HCT116 (cell line): ENCODE measurements at regions not wholly inside any gene's neighbourhood (a gene's known extent, or its start where the extent isn't known, plus 50 kb on each side); places are given as distances from the start of the nearest gene placed in this dataset.

Experiments used
- CBX3 ChIP-seq: IDR thresholded peaks from 2 replicates; pipeline ENCODE4 v1.6.1; 2012; ENCODE audit warnings: low read depth
- CEBPB ChIP-seq: IDR thresholded peaks from 2 replicates; pipeline ENCODE4 v1.6.1; 2012; ENCODE audit warnings: low read depth
- POLR2A ChIP-seq: IDR thresholded peaks from 2 replicates; pipeline ENCODE4 v1.7.0; 2011; ENCODE audit warnings: borderline replicate concordance; ENCODE audit not compliant: insufficient read depth, insufficient read length; ENCODE audit errors: extremely low read depth
- POLR2AphosphoS5 ChIP-seq: IDR thresholded peaks from 2 replicates; pipeline ENCODE4 v1.6.1; 2011; ENCODE audit warnings: mild to moderate bottlenecking, low read depth, low read length, moderate library complexity
- RAD21 ChIP-seq: IDR thresholded peaks from 2 replicates; pipeline ENCODE4 v1.6.1; 2012; ENCODE audit warnings: low read depth, mild to moderate bottlenecking
- TF ChIP-seq, protein P1 (sequence below), 3 experiments: fragments of 200-600 bp in 1 of 3; sonication (generic) in 1 of 3; IDR thresholded peaks in 2 of 3; conservative IDR thresholded peaks in 1 of 3; 2 replicates each; pipeline ENCODE4 v1.5.1; 2012 to 2017; ENCODE audit warnings: low read depth in 2 of 3, low read length in 2 of 3, antibody characterized with exemption in 1 of 3, borderline replicate concordance in 1 of 3, control low read depth in 1 of 3, mild to moderate bottlenecking in 1 of 3, mixed read lengths in 1 of 3, mixed run types in 1 of 3, moderate library complexity in 1 of 3; ENCODE audit not compliant: insufficient read depth in 1 of 3
- TF ChIP-seq, protein P2 (sequence below): IDR thresholded peaks from 2 replicates; pipeline ENCODE4 v1.6.1; 2012; ENCODE audit warnings: low read depth
- TF ChIP-seq, protein P3 (sequence below): IDR thresholded peaks from 2 replicates; pipeline ENCODE4 v1.6.1; 2011; ENCODE audit warnings: mild to moderate bottlenecking, low read length, moderate library complexity; ENCODE audit not compliant: insufficient replicate concordance; ENCODE audit errors: extremely low read depth

DNA sequence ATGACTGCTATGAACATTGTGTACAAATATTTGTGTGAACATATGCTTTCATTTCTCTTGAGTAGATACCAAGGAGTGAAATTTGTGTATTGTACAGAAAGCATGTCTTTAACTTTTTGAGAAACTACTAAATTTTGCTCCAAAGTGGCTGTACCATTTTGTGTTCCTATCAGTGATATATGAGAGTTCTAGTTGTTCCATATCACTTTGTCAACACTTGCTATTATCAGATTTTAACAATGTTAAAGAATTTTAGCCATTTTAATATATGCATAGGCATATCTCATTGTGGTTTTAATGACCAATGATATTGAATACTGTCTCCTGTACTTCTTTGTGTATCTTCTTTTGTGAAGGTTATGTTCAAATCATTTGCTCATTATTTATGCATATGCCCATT is 142.9 kb upstream of the NR3C1 start:
- no peak for TF ChIP-seq POLR2AphosphoS5
- TF ChIP-seq POLR2A: no peak
- TF ChIP-seq, protein P1, sequence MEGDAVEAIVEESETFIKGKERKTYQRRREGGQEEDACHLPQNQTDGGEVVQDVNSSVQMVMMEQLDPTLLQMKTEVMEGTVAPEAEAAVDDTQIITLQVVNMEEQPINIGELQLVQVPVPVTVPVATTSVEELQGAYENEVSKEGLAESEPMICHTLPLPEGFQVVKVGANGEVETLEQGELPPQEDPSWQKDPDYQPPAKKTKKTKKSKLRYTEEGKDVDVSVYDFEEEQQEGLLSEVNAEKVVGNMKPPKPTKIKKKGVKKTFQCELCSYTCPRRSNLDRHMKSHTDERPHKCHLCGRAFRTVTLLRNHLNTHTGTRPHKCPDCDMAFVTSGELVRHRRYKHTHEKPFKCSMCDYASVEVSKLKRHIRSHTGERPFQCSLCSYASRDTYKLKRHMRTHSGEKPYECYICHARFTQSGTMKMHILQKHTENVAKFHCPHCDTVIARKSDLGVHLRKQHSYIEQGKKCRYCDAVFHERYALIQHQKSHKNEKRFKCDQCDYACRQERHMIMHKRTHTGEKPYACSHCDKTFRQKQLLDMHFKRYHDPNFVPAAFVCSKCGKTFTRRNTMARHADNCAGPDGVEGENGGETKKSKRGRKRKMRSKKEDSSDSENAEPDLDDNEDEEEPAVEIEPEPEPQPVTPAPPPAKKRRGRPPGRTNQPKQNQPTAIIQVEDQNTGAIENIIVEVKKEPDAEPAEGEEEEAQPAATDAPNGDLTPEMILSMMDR (IDR thresholded peaks at IDR 0.05 in 2 of 3, conservative IDR thresholded peaks at IDR 0.05 in 1 of 3; ENCODE audit: borderline replicate concordance in 1 of 3, insufficient read depth in 1 of 3, low read depth in 2 of 3, low read length in 2 of 3): no peak
- no peak for TF ChIP-seq RAD21
- TF ChIP-seq, protein P2, sequence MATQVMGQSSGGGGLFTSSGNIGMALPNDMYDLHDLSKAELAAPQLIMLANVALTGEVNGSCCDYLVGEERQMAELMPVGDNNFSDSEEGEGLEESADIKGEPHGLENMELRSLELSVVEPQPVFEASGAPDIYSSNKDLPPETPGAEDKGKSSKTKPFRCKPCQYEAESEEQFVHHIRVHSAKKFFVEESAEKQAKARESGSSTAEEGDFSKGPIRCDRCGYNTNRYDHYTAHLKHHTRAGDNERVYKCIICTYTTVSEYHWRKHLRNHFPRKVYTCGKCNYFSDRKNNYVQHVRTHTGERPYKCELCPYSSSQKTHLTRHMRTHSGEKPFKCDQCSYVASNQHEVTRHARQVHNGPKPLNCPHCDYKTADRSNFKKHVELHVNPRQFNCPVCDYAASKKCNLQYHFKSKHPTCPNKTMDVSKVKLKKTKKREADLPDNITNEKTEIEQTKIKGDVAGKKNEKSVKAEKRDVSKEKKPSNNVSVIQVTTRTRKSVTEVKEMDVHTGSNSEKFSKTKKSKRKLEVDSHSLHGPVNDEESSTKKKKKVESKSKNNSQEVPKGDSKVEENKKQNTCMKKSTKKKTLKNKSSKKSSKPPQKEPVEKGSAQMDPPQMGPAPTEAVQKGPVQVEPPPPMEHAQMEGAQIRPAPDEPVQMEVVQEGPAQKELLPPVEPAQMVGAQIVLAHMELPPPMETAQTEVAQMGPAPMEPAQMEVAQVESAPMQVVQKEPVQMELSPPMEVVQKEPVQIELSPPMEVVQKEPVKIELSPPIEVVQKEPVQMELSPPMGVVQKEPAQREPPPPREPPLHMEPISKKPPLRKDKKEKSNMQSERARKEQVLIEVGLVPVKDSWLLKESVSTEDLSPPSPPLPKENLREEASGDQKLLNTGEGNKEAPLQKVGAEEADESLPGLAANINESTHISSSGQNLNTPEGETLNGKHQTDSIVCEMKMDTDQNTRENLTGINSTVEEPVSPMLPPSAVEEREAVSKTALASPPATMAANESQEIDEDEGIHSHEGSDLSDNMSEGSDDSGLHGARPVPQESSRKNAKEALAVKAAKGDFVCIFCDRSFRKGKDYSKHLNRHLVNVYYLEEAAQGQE: no peak
- TF ChIP-seq CEBPB: no peak
- TF ChIP-seq CBX3: no peak
- TF ChIP-seq, protein P3, sequence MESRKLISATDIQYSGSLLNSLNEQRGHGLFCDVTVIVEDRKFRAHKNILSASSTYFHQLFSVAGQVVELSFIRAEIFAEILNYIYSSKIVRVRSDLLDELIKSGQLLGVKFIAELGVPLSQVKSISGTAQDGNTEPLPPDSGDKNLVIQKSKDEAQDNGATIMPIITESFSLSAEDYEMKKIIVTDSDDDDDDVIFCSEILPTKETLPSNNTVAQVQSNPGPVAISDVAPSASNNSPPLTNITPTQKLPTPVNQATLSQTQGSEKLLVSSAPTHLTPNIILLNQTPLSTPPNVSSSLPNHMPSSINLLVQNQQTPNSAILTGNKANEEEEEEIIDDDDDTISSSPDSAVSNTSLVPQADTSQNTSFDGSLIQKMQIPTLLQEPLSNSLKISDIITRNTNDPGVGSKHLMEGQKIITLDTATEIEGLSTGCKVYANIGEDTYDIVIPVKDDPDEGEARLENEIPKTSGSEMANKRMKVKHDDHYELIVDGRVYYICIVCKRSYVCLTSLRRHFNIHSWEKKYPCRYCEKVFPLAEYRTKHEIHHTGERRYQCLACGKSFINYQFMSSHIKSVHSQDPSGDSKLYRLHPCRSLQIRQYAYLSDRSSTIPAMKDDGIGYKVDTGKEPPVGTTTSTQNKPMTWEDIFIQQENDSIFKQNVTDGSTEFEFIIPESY: no peak
